WTC11 (cell line): ENCODE measurements at regions not wholly inside any gene's neighbourhood (a gene's known extent, or its start where the extent isn't known, plus 50 kb on each side); places are given as distances from the start of the nearest gene placed in this dataset.

Experiments
- ATAC-seq: fragments of 200-7000 bp; cut with Tn5 transposase; 2 replicates; pipeline ENCODE4 v1.10.0; 2021; ENCODE audit warnings: mild to moderate bottlenecking, moderate library complexity
- CTCF ChIA-PET: fragments of 300-600 bp; sonication (Branson Sonifier 250); formaldehyde crosslinking; loops from one replicate; lab custom pipeline; 2021; ENCODE audit warnings: antibody characterized with exemption; lab: Charles Lee
- POLR2A ChIA-PET: fragments of 350-600 bp; sonication (Branson Sonifier 250); formaldehyde crosslinking; loops from one replicate; lab custom pipeline; 2021; ENCODE audit warnings: antibody characterized with exemption; lab: Charles Lee
- DNase-seq: peaks from one replicate; pipeline ENCODE4 v3.0.0; 2021; ENCODE audit warnings: low spot score
- H3K27ac Mint-ChIP-seq: 2 replicates; pipeline ENCODE4 v1.8.0; 2021; ENCODE audit warnings: mixed read lengths
- H3K27me3 Mint-ChIP-seq: 2 replicates; pipeline ENCODE4 v1.8.0; 2021; ENCODE audit warnings: low read depth, mild to moderate bottlenecking, moderate library complexity, mixed read lengths
- H3K36me3 Mint-ChIP-seq: 2 replicates; pipeline ENCODE4 v1.8.0; 2021; ENCODE audit warnings: mixed read lengths
- H3K4me1 Mint-ChIP-seq: 2 replicates; pipeline ENCODE4 v1.8.0; 2022; ENCODE audit warnings: mixed read lengths
- H3K4me3 Mint-ChIP-seq: 2 replicates; pipeline ENCODE4 v1.8.0; 2021; ENCODE audit warnings: mild to moderate bottlenecking, moderate library complexity, mixed read lengths
- H3K9me3 Mint-ChIP-seq: 2 replicates; pipeline ENCODE4 v1.8.0; 2021; ENCODE audit warnings: mixed read lengths
- ATF3 ChIP-seq: sonication (generic); formaldehyde crosslinking; conservative IDR thresholded peaks from 2 replicates; pipeline ENCODE4 v1.8.1; 2022; ENCODE audit warnings: mild to moderate bottlenecking, missing genetic modification reagents
- CDX4 ChIP-seq: fragments of 250-450 bp; sonication (Bioruptor Pico); IDR thresholded peaks from 2 replicates; pipeline ENCODE4 v1.9.0; 2021; ENCODE audit warnings: moderate library complexity, mild to moderate bottlenecking, inconsistent platforms, borderline replicate concordance
- CREB1 ChIP-seq: sonication (generic); formaldehyde crosslinking; IDR thresholded peaks from 2 replicates; pipeline ENCODE4 v1.8.0; 2023; ENCODE audit warnings: mild to moderate bottlenecking, missing genetic modification reagents
- CREM ChIP-seq: sonication (generic); formaldehyde crosslinking; IDR thresholded peaks from 2 replicates; pipeline ENCODE4 v1.8.1; 2022; ENCODE audit warnings: mild to moderate bottlenecking, missing genetic modification reagents, moderate library complexity
- E2F4 ChIP-seq: sonication (generic); formaldehyde crosslinking; IDR thresholded peaks from 2 replicates; pipeline ENCODE4 v1.8.1; 2022; ENCODE audit warnings: low read depth, mild to moderate bottlenecking, moderate library complexity, missing genetic modification reagents, borderline replicate concordance
- ESRRA ChIP-seq: sonication (generic); formaldehyde crosslinking; IDR thresholded peaks from 2 replicates; pipeline ENCODE4 v1.8.1; 2022; ENCODE audit warnings: mild to moderate bottlenecking, missing genetic modification reagents, borderline replicate concordance
- GABPB1 ChIP-seq: sonication (generic); formaldehyde crosslinking; IDR thresholded peaks from 2 replicates; pipeline ENCODE4 v1.8.1; 2023; ENCODE audit warnings: mild to moderate bottlenecking, missing genetic modification reagents
- GRHL2 ChIP-seq: fragments of 250-450 bp; sonication (Bioruptor Pico); IDR thresholded peaks from 2 replicates; pipeline ENCODE4 v1.8.0; 2022; ENCODE audit warnings: mild to moderate bottlenecking, moderate library complexity; ENCODE audit not compliant: insufficient replicate concordance, severe bottlenecking
- GTF2I ChIP-seq: fragments of 250-450 bp; sonication (Bioruptor Pico); conservative IDR thresholded peaks from 2 replicates; pipeline ENCODE4 v1.4.0; 2021; ENCODE audit warnings: mild to moderate bottlenecking
- HMGA2 ChIP-seq: fragments of 250-450 bp; sonication (Bioruptor Pico); IDR thresholded peaks from 2 replicates; pipeline ENCODE4 v1.4.0; 2021; ENCODE audit warnings: mild to moderate bottlenecking, moderate library complexity
- HMGXB4 ChIP-seq: sonication (generic); formaldehyde crosslinking; IDR thresholded peaks from 2 replicates; pipeline ENCODE4 v1.8.1; 2023; ENCODE audit warnings: mild to moderate bottlenecking, moderate library complexity, missing genetic modification reagents
- IRF1 ChIP-seq: sonication (generic); formaldehyde crosslinking; IDR thresholded peaks from 2 replicates; pipeline ENCODE4 v1.8.0; 2023; ENCODE audit warnings: missing genetic modification reagents
- KAT7 ChIP-seq: sonication (generic); formaldehyde crosslinking; IDR thresholded peaks from 2 replicates; pipeline ENCODE4 v1.8.1; 2023; ENCODE audit warnings: missing genetic modification reagents, mild to moderate bottlenecking, borderline replicate concordance
- MYBL2 ChIP-seq: sonication (generic); formaldehyde crosslinking; IDR thresholded peaks from 2 replicates; pipeline ENCODE4 v1.8.1; 2023; ENCODE audit warnings: mild to moderate bottlenecking, moderate library complexity, missing genetic modification reagents
- PREB ChIP-seq: sonication (generic); formaldehyde crosslinking; IDR thresholded peaks from 2 replicates; pipeline ENCODE4 v1.8.1; 2022; ENCODE audit warnings: mild to moderate bottlenecking, missing genetic modification reagents, moderate library complexity, borderline replicate concordance
- PRRX2 ChIP-seq: fragments of 250-450 bp; sonication (Bioruptor Pico); IDR thresholded peaks from 2 replicates; pipeline ENCODE4 v1.8.0; 2021; ENCODE audit warnings: mild to moderate bottlenecking
- RELA ChIP-seq: sonication (generic); formaldehyde crosslinking; IDR thresholded peaks from 2 replicates; pipeline ENCODE4 v1.8.1; 2022; ENCODE audit warnings: missing genetic modification reagents, mild to moderate bottlenecking, borderline replicate concordance
- SP1 ChIP-seq: sonication (generic); formaldehyde crosslinking; conservative IDR thresholded peaks from 2 replicates; pipeline ENCODE4 v1.8.1; 2022; ENCODE audit warnings: missing genetic modification reagents
- ZBTB21 ChIP-seq: sonication (generic); formaldehyde crosslinking; IDR thresholded peaks from 2 replicates; pipeline ENCODE4 v1.8.1; 2023; ENCODE audit warnings: mild to moderate bottlenecking, missing genetic modification reagents, borderline replicate concordance
- ZNF232 ChIP-seq: sonication (generic); formaldehyde crosslinking; IDR thresholded peaks from 2 replicates; pipeline ENCODE4 v1.8.0; 2022; ENCODE audit warnings: mild to moderate bottlenecking, missing genetic modification reagents

GRCh38 chr14:48693793-48694192 lies 892.4 kb downstream of the RPS29 start:
- no peak overlapping the region for H3K27ac Mint-ChIP-seq
- POLR2A ChIA-PET, result no interaction called here
- H3K4me1 Mint-ChIP-seq, result 0 out of 2 replicates have a peak, but pooled peaks cover 3% of the 10 kb centered on the region
- CTCF ChIA-PET, result no interaction called here
- H3K9me3 Mint-ChIP-seq, result peaks cover 32% of the 10 kb centered on the region
- ATAC-seq (no peak), DNase-seq (no peak)
- H3K27me3 Mint-ChIP-seq, result no peaks in the 10 kb centered on the region
- no peak overlapping the region for H3K4me3 Mint-ChIP-seq
- peaks cover 12% of the 10 kb centered on the region for H3K36me3 Mint-ChIP-seq
- TF ChIP-seq GABPB1 (CRISPR knock-in tag) (no peak), GTF2I (no peak), ZNF232 (CRISPR knock-in tag) (no peak), RELA (CRISPR knock-in tag) (no peak), CREB1 (no peak), PRRX2 (CRISPR knock-in tag) (no peak), HMGXB4 (CRISPR knock-in tag) (no peak), CREM (CRISPR knock-in tag) (no peak), E2F4 (CRISPR knock-in tag) (no peak)

GRCh38 chr14:48690349-48690748 lies 895.8 kb downstream of the RPS29 start:
- TF ChIP-seq ATF3 (CRISPR knock-in tag) (no peak), HMGA2 (CRISPR knock-in tag) (no peak), ESRRA (CRISPR knock-in tag) (no peak), IRF1 (CRISPR knock-in tag) (no peak), SP1 (CRISPR knock-in tag) (no peak), ZBTB21 (CRISPR knock-in tag) (no peak), CDX4 (no peak), PREB (no peak), MYBL2 (no peak), GRHL2 (CRISPR knock-in tag) (no peak), KAT7 (CRISPR knock-in tag) (no peak)
- no peak overlapping the region for H3K4me3 Mint-ChIP-seq
- H3K27ac Mint-ChIP-seq, result no peak overlapping the region
- H3K27me3 Mint-ChIP-seq, result no peaks in the 10 kb centered on the region
- no peak for DNase-seq
- peaks cover 15% of the 10 kb centered on the region for H3K9me3 Mint-ChIP-seq
- 0 out of 2 replicates have a peak, but pooled peaks cover 2% of the 10 kb centered on the region for H3K36me3 Mint-ChIP-seq
- H3K4me1 Mint-ChIP-seq, result 0 out of 2 replicates have a peak, but pooled peaks cover 3% of the 10 kb centered on the region
- CTCF ChIA-PET, result interaction anchor here (1.5 kb wide), 1 partner anchor 154 kb away, joined by 4 read pairs; no protein-coding TSS in a partner anchor
- no peak for ATAC-seq
- POLR2A ChIA-PET, result no interaction called here
